HUES48 (cell line): ENCODE measurements at regions not wholly inside any gene's neighbourhood (a gene's known extent, or its start where the extent isn't known, plus 50 kb on each side); places are given as distances from the start of the nearest gene placed in this dataset.

Source experiments
- H3K27ac ChIP-seq: one replicate; pipeline ENCODE4 v1.7.0; 2013; ENCODE audit warnings: low read depth, low read length, inconsistent platforms
- H3K27me3 ChIP-seq: 2 replicates; pipeline ENCODE4 v1.6.1; 2013; ENCODE audit warnings: mild to moderate bottlenecking, low read length; ENCODE audit not compliant: control insufficient read depth, insufficient read depth
- H3K36me3 ChIP-seq: 2 replicates; pipeline ENCODE4 v1.6.1; 2013; ENCODE audit warnings: low read length; ENCODE audit not compliant: control insufficient read depth, insufficient read depth
- H3K4me1 ChIP-seq: 2 replicates; pipeline ENCODE4 v1.6.1; 2013; ENCODE audit warnings: mild to moderate bottlenecking, low read length; ENCODE audit not compliant: control insufficient read depth, insufficient read depth
- H3K4me3 ChIP-seq: 2 replicates; pipeline ENCODE4 v1.5.1; 2013; ENCODE audit warnings: mild to moderate bottlenecking, low read depth, low read length
- H3K9ac ChIP-seq: 2 replicates; pipeline ENCODE4 v1.6.1; 2013; ENCODE audit warnings: mild to moderate bottlenecking, low read depth, low read length, moderate library complexity
- H3K9me3 ChIP-seq: 2 replicates; pipeline ENCODE4 v1.6.1; 2013; ENCODE audit warnings: low read length; ENCODE audit not compliant: control insufficient read depth, insufficient read depth

DNA sequence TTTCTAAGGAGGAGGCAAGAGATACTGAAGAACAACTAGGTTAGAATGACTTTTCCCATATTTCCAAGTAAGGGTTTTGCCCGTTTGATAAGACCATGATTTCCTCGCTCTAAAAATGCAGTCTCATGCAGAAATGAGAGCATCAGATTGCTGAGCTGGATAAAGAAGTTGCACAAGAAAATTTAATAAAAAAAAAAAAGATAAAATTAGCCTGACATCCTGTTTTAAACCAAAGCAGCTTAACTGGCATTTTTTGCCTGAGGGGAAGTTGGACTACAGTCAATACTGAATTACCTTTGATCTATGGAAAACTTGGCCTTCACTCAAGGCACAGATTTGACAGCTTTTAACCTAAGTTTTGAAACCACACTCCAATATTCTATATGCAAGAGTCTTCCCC is 208.4 kb downstream of the GASK1B start:
- Histone ChIP-seq H3K27ac (no peak overlapping the region), H3K27me3 (no peaks in the 10 kb centered on the region), H3K9ac (no peak overlapping the region), H3K4me1 (no peaks in the 10 kb centered on the region), H3K4me3 (no peak overlapping the region), H3K36me3 (no peaks in the 10 kb centered on the region), H3K9me3 (no peaks in the 10 kb centered on the region)

DNA sequence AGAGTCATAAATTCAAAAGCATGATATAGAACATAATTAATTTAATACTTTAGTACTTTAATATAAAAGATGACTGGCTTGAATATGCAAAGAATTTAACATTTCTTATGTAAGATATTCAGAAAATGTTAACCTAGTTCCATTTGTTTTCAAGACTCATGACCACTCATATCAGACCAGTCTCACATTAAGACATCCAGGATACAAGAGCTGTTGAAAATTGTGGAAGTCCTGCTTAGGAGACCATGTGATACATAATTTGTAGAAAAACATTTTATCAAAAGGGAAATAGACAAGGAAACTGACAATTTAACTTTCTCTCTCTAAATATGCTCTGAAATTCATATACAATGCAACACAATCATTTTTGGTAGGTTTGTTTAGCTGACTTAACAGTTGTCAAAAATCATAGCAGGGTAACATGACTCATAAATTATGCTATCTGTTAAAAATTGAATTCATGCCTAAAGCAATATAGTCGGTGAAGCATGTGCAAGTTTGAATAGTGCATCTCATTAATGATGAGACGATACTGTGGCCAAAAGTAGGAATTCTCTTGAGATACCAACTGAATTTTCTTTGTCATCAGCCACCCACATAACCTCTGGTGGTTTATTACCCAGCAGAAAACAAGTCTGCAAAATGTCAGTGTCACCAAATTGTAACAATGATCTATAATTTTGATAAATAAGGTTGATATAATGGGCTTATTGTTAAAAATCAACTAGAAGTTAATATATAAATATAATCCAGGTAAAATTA is 211.4 kb downstream of the GASK1B start:
- H3K27ac ChIP-seq: no peak overlapping the region
- H3K4me3 ChIP-seq: no peak overlapping the region
- no peaks in the 10 kb centered on the region for H3K27me3 ChIP-seq
- H3K4me1 ChIP-seq: no peaks in the 10 kb centered on the region
- H3K36me3 ChIP-seq: no peaks in the 10 kb centered on the region
- H3K9ac ChIP-seq: no peak overlapping the region
- H3K9me3 ChIP-seq: no peaks in the 10 kb centered on the region

DNA sequence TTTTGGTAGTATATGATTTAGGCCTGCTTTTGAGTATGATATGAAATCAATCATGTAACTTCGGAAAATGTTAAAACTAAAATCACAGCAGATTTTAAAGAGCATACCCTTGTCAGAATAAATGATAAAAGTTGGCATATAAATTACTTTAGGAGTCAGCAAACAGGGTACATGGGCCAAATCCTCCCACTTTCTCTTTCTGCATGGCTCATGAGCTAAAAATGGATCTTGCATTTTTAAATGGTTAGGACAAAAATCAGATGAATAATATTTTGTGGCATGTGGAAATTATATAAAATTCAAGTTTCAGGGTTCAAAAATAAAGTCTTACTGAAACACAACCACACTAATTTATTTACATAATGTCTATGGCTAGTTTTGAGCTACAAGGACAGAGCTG is 214.9 kb downstream of the GASK1B start:
- H3K36me3 ChIP-seq: no peaks in the 10 kb centered on the region
- no peak overlapping the region for H3K4me3 ChIP-seq
- no peaks in the 10 kb centered on the region for H3K27me3 ChIP-seq
- no peaks in the 10 kb centered on the region for H3K9me3 ChIP-seq
- no peak overlapping the region for H3K27ac ChIP-seq
- H3K9ac ChIP-seq: no peak overlapping the region
- no peaks in the 10 kb centered on the region for H3K4me1 ChIP-seq

DNA sequence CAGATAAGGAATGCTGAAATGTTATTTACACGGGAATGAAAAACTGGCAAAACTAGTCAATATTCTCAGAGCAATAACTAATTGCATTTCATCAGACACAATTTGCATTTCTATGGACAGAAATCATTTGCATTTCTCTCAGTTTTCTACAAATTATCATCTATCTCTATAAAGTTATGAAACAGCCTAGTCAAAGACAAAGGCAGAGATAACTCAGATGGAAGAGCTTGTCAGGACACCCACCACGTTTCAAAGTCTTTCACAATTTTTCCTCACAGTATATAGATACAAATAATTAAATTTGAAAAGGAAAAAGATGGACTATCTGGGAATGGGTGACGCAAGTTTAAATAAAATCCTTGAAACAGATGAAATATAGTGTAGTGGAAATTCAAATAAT is 230.8 kb downstream of the GASK1B start:
- H3K9me3 ChIP-seq: no peaks in the 10 kb centered on the region
- H3K36me3 ChIP-seq: no peaks in the 10 kb centered on the region
- H3K9ac ChIP-seq: no peak overlapping the region
- H3K4me3 ChIP-seq: no peak overlapping the region
- no peaks in the 10 kb centered on the region for H3K4me1 ChIP-seq
- H3K27ac ChIP-seq: no peak overlapping the region
- no peaks in the 10 kb centered on the region for H3K27me3 ChIP-seq

DNA sequence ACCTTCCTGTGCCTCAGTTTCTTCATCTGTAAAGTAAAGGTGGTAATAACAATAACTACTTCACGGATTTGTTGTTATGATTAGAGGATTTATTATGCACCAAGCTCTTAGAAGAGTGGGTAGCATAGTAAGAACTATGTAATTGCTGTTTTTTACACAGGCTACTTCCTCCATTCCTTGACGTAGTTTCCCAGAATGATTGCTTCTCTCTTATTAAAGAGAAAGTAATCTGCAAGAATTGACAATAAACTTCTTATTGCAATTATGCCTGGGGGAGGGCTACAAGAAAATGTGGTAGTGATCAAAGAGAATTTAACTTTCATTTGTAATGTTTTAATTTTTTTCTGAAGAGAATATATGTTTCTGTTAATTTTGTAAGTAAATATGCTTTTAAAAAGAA is 238.7 kb downstream of the GASK1B start:
- Histone ChIP-seq H3K9ac (no peak overlapping the region), H3K36me3 (no peaks in the 10 kb centered on the region), H3K27me3 (no peaks in the 10 kb centered on the region), H3K9me3 (no peaks in the 10 kb centered on the region), H3K27ac (no peak overlapping the region), H3K4me1 (no peaks in the 10 kb centered on the region), H3K4me3 (no peak overlapping the region)

DNA sequence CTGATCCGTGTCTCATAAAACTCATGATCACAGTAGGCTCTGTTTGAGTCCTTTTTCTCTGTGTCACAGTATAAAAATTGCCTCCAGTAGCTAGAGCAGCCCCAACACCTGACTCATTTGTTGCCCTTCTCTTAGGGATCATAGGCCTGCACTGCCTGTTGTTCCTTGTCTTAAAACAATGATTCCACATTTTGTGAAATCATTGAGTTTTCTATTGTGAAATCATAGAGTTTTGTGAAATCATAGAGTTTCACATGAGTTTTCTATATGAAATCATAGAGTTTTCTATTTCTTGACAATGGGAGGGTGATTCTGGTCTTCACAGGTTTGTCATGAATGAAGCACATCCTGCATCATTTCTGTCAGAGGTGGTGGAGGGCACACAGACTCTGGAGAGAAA is 239.9 kb downstream of the GASK1B start:
- Histone ChIP-seq H3K36me3 (no peaks in the 10 kb centered on the region), H3K27ac (no peak overlapping the region), H3K4me1 (no peaks in the 10 kb centered on the region), H3K9ac (no peak overlapping the region), H3K4me3 (no peak overlapping the region), H3K9me3 (no peaks in the 10 kb centered on the region), H3K27me3 (no peaks in the 10 kb centered on the region)

DNA sequence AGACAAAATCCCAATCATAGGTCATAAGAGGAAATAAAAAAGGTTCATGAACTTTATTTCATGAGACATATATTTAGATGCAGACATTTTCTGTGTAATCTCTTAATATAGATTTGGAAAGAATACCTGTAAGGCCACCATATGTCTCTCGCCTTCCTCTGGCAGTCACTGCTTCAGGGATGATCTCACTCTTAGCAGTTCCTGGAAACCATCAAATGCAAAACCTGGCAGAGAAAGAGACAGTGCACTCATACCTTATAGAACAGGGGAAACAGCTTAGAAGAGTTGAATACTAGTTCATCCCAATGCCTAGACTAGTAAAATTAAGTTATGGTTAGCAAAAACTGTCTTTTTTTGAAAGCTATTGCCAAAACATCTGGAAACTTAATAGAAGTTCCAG is 243.3 kb downstream of the GASK1B start:
- Histone ChIP-seq H3K27me3 (no peaks in the 10 kb centered on the region), H3K9ac (no peak overlapping the region), H3K4me1 (no peaks in the 10 kb centered on the region)

DNA sequence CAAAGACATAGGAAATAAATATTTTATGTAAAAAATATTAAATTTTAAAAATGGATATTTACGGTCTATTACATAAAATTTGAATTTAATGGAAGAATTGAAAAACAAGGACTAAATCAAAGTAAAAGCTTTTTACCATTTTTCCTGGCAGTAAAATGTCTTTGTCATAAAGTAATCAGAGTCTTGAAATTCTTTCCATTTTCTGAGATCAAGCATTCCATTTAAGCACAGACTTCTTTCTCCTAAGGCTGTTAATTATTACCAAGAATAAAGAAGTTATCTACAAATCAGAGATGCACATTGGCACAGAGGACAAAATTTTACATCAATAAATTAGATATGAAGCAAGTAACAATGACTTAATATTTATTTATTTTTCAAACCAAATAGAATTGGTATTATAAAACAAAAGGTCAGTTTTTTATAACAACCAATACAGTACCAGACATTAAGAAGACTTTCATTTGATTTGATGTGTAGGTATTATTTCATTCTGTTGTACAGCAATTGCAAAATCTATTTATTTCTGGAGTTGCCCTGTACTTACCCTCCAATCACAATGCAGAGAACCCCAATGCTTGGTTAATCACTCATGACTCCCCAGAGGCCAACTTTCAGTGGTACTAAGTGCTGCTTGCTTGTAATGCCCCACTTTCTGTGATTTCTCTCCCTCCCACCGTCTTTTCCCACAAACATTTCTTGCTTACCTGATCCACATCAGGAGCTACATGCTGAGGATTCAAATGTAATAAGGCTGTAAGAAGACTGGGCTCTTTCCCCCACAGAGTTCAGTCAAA is 254.6 kb downstream of the GASK1B start:
- Histone ChIP-seq H3K4me3 (no peak overlapping the region), H3K9me3 (no peaks in the 10 kb centered on the region), H3K9ac (no peak overlapping the region), H3K36me3 (no peaks in the 10 kb centered on the region), H3K27me3 (no peaks in the 10 kb centered on the region), H3K4me1 (no peaks in the 10 kb centered on the region), H3K27ac (no peak overlapping the region)

More for the DNA sequence above, 243.3 kb downstream of the GASK1B start:
- Histone ChIP-seq H3K4me3 (no peak overlapping the region), H3K9me3 (peaks cover 6% of the 10 kb centered on the region), H3K36me3 (no peaks in the 10 kb centered on the region), H3K27ac (no peak overlapping the region)

DNA sequence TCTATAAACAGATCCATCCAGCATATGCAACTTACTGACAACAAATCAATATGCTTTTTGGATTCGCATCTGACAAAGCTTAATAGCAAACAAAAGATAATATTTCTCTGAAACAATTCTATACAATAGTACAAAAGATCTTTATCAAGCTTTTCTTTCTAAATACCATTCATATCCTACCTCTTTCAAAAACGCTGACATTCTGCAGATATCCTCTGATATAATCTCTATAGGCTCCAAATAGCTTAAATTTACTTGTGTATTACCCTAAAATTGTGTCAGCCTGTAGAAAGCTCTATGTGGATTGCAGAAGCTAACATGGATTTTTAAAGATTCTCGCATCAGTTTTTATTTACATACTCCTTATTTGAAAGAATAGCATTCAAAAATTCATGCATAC is 260.6 kb downstream of the GASK1B start:
- no peak overlapping the region for H3K27ac ChIP-seq
- no peaks in the 10 kb centered on the region for H3K36me3 ChIP-seq

DNA sequence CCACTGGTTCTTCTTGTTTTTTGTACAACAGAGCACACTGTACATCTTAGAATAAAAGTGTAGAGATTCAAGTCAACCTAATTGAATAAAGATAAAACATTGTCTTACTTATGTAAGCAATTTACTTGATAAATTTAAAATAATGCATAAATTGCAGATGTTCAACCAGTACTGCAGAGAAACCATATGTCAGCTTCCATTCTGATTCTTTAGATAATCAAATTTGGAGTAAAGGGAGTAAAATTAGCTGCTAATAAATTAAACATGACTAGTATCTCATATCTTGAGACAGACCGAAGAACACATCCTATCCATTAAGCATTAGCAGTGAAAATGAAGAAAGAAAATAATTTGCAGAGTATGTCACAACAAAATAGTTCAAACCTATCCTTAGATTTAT is 261.2 kb downstream of the GASK1B start:
- no peaks in the 10 kb centered on the region for H3K27me3 ChIP-seq
- H3K27ac ChIP-seq: no peak overlapping the region
- no peaks in the 10 kb centered on the region for H3K9me3 ChIP-seq
- no peak overlapping the region for H3K4me3 ChIP-seq
- no peaks in the 10 kb centered on the region for H3K4me1 ChIP-seq
- no peaks in the 10 kb centered on the region for H3K36me3 ChIP-seq
- H3K9ac ChIP-seq: no peak overlapping the region

More for the DNA sequence above, 260.6 kb downstream of the GASK1B start:
- H3K9me3 ChIP-seq: no peaks in the 10 kb centered on the region
- H3K4me3 ChIP-seq: no peak overlapping the region
- no peak overlapping the region for H3K9ac ChIP-seq
- H3K4me1 ChIP-seq: no peaks in the 10 kb centered on the region
- H3K27me3 ChIP-seq: no peaks in the 10 kb centered on the region

DNA sequence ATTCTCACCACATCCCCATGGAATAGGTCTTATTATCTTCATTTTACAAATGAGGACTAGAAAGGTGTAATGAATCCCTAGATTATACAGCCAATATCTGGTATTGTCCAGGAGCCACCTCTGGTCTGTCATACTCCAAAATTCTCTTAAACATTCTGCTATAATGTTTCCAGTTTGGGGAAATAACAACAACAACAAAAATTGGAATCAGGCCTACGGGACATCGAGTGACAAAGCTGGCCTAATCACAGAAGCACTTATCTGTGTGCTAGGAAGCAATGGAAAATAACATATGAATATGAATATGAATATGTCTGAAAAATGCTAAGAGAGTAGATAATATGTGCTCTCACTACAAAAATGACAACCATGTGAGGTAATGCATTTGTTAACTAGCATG is 264.1 kb downstream of the GASK1B start:
- H3K4me3 ChIP-seq: no peak overlapping the region
- H3K9me3 ChIP-seq: no peaks in the 10 kb centered on the region
- H3K36me3 ChIP-seq: no peaks in the 10 kb centered on the region
- no peaks in the 10 kb centered on the region for H3K4me1 ChIP-seq
- no peak overlapping the region for H3K9ac ChIP-seq
- H3K27ac ChIP-seq: no peak overlapping the region
- no peaks in the 10 kb centered on the region for H3K27me3 ChIP-seq
